Esophagus (tissue), 2 donors: ENCODE measurements at regions not wholly inside any gene's neighbourhood (a gene's known extent, or its start where the extent isn't known, plus 50 kb on each side); places are given as distances from the start of the nearest gene placed in this dataset.

ENCODE experiments used
- H3K27ac ChIP-seq, 2 donors: one replicate each; pipeline ENCODE4 v1.5.1; 2013; ENCODE audit warnings: low read depth in 2 of 2, mild to moderate bottlenecking in 2 of 2, inconsistent platforms in 1 of 2, low read length in 1 of 2, moderate library complexity in 1 of 2
- H3K27me3 ChIP-seq, 2 donors: one replicate each; pipeline ENCODE4 v1.6.1; 2013; ENCODE audit warnings: low read length in 2 of 2, control low read depth in 1 of 2, mild to moderate bottlenecking in 1 of 2; ENCODE audit not compliant: insufficient read depth in 2 of 2, control insufficient read depth in 1 of 2
- H3K36me3 ChIP-seq, 2 donors: one replicate each; pipeline ENCODE4 v1.6.1; 2013; ENCODE audit warnings: low read length in 1 of 2; ENCODE audit not compliant: control insufficient read depth in 2 of 2, insufficient read depth in 2 of 2
- H3K4me1 ChIP-seq, 2 donors: one replicate each; pipeline ENCODE4 v1.6.1; 2013; ENCODE audit warnings: low read length in 1 of 2; ENCODE audit not compliant: control insufficient read depth in 2 of 2, insufficient read depth in 2 of 2
- H3K4me3 ChIP-seq, 2 donors: one replicate each; pipeline ENCODE4 v1.5.1; 2013; ENCODE audit warnings: low read length in 2 of 2, mild to moderate bottlenecking in 2 of 2, low read depth in 1 of 2, moderate library complexity in 1 of 2
- H3K9me3 ChIP-seq, 2 donors: one replicate each; pipeline ENCODE4 v1.6.1; 2013; ENCODE audit warnings: mild to moderate bottlenecking in 2 of 2, low read depth in 1 of 2, low read length in 1 of 2, moderate library complexity in 1 of 2; ENCODE audit not compliant: control insufficient read depth in 2 of 2, insufficient read depth in 1 of 2
- WGBS, 2 donors: extraction: QIAGEN DNeasy Blood & Tissue Kit; methylation state at CpG; one replicate each; pipeline ENCODE4 v1.1.7; 2013; 5-methylcytosine and 5-hydroxymethylcytosine counted together
- donor health status: healthy with polysubstance abuse.
- donor health status: Bipolar disorder and iron deficiency.

DNA sequence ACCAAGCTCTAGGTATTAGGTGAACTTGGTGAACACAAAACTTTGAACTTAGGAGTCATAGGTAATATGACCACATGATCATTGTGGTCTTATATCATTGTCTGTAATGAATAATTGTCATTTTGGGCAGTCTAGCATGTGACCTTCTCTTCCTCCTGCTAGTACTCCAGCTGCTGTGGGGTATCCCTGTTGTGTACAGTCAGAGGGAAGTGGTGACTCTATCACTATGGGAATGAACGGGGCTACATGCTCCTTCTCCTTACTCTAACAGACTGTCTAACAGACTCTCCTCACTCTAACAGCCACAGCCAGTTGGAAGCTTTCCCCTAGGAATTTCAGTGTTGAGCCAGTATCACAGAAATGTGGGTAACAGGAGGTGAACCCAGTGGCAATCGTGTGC is 68.2 kb upstream of the NEDD4L start:
- Histone ChIP-seq H3K27me3 (no peaks in the 10 kb centered on the region), H3K27ac (no peak overlapping the region), H3K9me3 (peaks cover 0 to 3% of the 10 kb centered on the region in 2 donors), H3K36me3 (no peaks in the 10 kb centered on the region), H3K4me1 (no peaks in the 10 kb centered on the region), H3K4me3 (no peak overlapping the region)
- 64 to 72% methylated on average over 2 of the region's 2 CpGs for WGBS, 2 donors

DNA sequence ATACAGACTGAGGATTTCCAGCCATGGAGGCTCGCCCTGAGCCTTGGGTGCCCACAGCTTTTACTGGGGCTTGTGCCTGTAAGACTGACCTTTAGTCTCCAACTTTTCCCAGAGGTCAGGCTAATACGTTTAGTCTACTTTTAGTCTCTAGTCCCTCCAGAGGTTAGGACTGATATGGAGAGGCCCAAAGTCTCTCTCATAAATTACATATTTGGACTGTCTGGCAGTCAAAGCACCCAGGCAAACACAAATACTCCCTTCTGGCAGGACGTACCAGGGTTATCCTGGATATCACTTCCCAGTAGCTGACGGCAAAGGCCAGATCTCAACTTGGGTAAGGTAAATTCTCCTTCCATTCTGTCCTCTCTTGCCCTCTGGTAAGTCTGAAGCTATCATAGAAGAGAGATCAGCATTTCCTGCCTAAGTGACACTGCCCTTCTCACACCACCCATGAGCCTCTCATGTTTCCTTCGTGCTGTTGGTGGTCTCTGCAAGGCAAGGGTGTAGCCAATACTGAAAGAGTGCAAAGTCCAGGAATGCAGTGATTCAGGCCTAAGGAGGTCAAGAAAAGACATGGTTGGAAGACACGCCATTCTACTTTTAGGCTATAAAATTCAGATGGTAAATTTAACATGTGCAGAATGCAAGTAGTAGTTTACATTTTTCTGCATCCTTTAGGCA is 69.3 kb upstream of the NEDD4L start:
- Histone ChIP-seq H3K27ac (no peak overlapping the region), H3K9me3 (peaks cover 0 to 3% of the 10 kb centered on the region in 2 donors), H3K4me3 (no peak overlapping the region), H3K27me3 (no peaks in the 10 kb centered on the region), H3K4me1 (no peaks in the 10 kb centered on the region), H3K36me3 (no peaks in the 10 kb centered on the region)
- 75 to 84% methylated on average over 6 of the region's 6 CpGs for WGBS, 2 donors

DNA sequence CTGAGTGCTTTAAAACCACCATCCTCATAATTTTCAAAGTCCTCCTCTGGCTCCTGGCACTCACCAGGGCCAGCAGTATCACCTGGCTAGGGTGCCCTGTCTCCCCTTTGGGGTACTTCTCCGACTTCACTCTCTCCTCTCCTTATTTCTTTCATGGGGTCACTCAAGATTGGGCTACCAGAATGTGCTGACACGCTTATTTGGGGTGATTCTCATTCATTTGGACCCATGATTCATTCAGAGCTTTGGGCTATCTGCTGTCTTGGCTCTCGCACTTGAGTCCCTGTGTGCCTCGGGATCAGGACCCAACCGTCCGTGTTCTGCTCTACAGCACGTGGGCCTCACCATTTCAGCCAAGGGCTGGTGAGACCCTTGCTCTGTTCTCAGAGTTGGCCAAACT is 70.1 kb upstream of the NEDD4L start:
- Histone ChIP-seq H3K27ac (no peak overlapping the region), H3K4me3 (no peak overlapping the region), H3K4me1 (no peaks in the 10 kb centered on the region), H3K36me3 (no peaks in the 10 kb centered on the region), H3K27me3 (no peaks in the 10 kb centered on the region), H3K9me3 (peaks cover 0 to 3% of the 10 kb centered on the region in 2 donors)
- WGBS, 2 donors, result 89 to 96% methylated on average over 7 of the region's 7 CpGs

DNA sequence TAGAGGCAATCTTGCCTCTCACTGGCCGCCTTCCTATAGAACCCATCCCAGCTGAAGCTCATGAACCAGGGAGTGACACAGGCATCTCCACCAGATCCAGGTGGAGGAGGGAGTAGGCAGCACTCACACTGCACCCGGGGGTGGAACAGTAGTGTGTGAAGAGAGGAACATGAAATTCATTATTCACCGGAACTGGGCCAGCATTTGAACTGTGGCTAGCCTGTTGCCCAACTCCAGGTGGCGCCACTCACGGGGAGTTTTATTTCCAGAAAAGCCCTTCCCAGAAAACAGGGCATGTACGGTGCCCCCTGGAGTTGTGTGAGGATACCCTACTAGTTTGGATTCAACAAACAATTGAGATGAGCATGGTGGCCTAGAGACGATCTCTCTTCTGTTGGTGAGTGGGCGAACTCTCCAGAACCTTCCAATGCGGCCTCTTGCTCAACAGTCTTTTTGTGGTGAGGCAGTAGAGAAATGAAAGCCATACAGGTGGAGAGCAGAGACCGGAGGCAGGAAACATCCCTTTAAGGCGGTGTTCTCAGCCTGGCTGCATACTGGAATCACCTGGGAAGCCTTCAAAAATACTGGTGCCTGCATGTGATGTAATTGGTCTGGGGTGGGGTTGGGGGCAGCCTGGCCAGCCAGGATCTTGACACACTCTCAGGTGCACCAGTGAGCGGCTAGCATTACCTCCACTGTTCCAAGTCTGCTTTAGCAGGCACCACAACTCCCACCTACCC is 73.5 kb upstream of the NEDD4L start:
- H3K9me3 ChIP-seq, result peaks cover 0 to 3% of the 10 kb centered on the region in 2 donors
- no peak overlapping the region for H3K27ac ChIP-seq
- no peaks in the 10 kb centered on the region for H3K36me3 ChIP-seq
- 90% methylated on average over 12 of the region's 12 CpGs for WGBS, 2 donors
- no peaks in the 10 kb centered on the region for H3K4me1 ChIP-seq
- H3K4me3 ChIP-seq, result no peak overlapping the region
- no peaks in the 10 kb centered on the region for H3K27me3 ChIP-seq

DNA sequence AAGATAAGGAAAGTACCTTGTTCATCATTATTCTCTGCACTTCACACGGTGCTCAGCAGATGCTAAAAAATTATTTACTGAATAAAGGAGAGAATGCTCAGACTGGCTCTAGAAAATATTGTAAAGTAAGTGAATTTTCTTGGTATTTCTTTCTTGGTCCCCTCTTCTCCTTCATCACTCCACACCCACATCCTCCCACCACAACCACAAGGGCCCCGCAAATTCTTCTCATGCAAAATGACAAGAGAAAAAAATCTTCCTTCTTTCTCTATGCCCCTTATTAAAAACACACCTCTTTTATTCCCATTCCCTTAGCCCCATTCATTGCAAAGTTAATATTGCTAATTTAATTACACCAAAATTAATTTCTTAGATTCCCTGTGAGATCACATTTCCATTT is 74.2 kb upstream of the NEDD4L start:
- Histone ChIP-seq H3K36me3 (no peaks in the 10 kb centered on the region), H3K27ac (no peak overlapping the region), H3K27me3 (no peaks in the 10 kb centered on the region), H3K4me1 (no peaks in the 10 kb centered on the region), H3K9me3 (peaks cover 0 to 3% of the 10 kb centered on the region in 2 donors), H3K4me3 (no peak overlapping the region)
- WGBS, 2 donors, result 79 to 82% methylated on average over 2 of the region's 2 CpGs

DNA sequence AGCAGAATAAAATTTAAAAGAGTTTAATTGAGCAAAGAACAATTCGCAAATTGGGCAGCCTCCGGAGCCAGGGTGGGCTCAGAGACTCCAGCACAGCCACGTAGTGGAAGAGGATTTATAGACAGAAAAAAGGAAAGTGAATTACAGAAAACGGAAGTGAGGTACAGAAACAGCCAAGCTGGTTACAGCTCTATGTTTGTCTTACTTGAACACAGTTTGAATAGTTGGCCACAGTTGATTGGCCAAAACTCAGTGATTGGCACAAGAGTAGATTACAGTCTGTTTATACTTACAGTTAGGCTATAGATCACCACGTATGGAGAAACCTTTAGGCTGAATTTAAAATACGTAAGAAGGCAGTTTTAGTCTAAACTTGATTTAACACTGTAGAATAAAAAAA is 78.8 kb upstream of the NEDD4L start:
- Histone ChIP-seq H3K4me1 (no peaks in the 10 kb centered on the region), H3K36me3 (no peaks in the 10 kb centered on the region), H3K9me3 (no peaks in the 10 kb centered on the region), H3K4me3 (no peak overlapping the region), H3K27ac (no peak overlapping the region), H3K27me3 (no peaks in the 10 kb centered on the region)
- 78 to 84% methylated on average over 6 of the region's 6 CpGs for WGBS, 2 donors

DNA sequence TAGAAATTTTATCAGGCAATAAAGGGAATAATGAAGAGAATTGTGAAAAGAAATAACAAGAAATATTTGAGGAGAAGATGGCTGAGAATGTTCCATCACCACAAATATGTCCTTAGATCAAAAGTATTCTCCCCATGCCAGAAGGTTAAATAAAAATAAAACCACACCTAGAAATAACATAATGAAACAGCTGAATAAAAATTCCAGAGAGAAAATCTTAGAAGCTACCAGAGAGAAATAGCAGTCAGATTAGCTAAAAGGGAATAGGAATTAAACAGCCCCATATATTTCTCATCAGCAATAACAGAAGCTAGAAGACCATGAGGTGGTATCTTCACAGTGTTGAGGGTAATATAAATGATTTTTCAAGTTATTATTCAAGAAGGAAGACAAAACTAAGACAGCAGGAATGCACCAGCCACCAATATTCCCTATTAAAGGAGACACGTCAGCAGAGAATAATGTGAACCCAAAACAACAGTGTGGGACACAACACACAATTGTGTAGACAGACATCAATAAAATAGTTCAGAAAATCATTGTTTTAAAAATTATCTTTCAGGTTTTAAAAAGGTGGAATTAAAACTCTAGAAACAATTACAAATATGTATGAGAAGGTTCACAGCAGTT is 82.0 kb upstream of the NEDD4L start:
- Histone ChIP-seq H3K36me3 (no peaks in the 10 kb centered on the region), H3K27ac (no peak overlapping the region), H3K4me1 (no peaks in the 10 kb centered on the region), H3K27me3 (no peaks in the 10 kb centered on the region), H3K4me3 (no peak overlapping the region), H3K9me3 (no peaks in the 10 kb centered on the region)
- 89 to 98% methylated on average over 1 of the region's 1 CpG for WGBS, 2 donors

DNA sequence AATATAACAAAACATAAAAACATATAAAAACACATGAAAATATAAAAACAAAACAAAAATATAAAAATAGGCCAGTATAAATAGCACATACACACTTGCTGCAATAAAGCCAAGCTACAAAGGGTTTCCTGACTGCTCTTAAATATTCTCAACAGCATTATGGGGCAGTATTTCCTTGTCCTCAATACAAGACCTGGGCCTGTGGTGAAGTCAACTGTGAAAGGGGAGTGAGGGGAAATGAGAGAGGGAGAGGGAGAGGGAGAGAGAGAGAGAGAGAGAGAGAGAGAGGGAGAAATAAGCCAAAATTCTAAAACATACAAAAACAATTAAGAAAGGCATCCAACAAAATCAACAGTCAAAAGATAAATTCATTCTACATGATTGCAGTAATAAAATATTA is 82.6 kb upstream of the NEDD4L start:
- H3K9me3 ChIP-seq, result no peaks in the 10 kb centered on the region
- no peak overlapping the region for H3K27ac ChIP-seq
- no peak overlapping the region for H3K4me3 ChIP-seq
- H3K4me1 ChIP-seq, result no peaks in the 10 kb centered on the region
- no peaks in the 10 kb centered on the region for H3K27me3 ChIP-seq
- no peaks in the 10 kb centered on the region for H3K36me3 ChIP-seq

DNA sequence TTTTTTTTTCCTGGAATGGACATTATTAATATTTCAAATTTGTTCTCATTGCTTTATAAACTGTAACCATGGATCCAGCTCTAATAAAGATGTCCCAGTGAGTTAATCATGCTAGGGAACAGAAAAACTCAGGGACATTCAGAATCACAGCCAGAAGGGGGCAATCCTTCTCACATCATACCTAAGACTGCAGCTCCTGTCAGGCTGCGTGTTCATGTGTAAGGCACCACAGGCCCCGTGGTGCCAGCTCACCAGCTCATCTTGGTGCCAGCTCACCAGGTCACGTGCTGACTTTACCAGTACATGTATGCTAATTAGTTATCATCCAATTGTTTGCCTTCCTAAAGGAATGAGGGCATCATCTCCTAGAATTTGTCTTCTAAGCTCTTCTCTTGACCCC is 84.7 kb upstream of the NEDD4L start:
- H3K27ac ChIP-seq, result no peak overlapping the region
- H3K9me3 ChIP-seq, result no peaks in the 10 kb centered on the region
- H3K27me3 ChIP-seq, result no peaks in the 10 kb centered on the region
- 21 to 34% methylated on average over 3 of the region's 3 CpGs for WGBS, 2 donors
- H3K4me1 ChIP-seq, result no peaks in the 10 kb centered on the region
- H3K36me3 ChIP-seq, result no peaks in the 10 kb centered on the region
- H3K4me3 ChIP-seq, result no peak overlapping the region
